Central memory CD4-positive, alpha-beta T cell (primary cell): ENCODE measurements at regions not wholly inside any gene's neighbourhood (a gene's known extent, or its start where the extent isn't known, plus 50 kb on each side); places are given as distances from the start of the nearest gene placed in this dataset.
"Not testable (repeated sequence)": the region's sequence is repeated elsewhere in the genome, so short reads cannot be mapped to it uniquely, and the experiment has no call there.

Source experiments
- DNase-seq: peaks from one replicate; pipeline ENCODE4 v3.0.0; 2022

GRCh38 chr4:19298998-19299397 is 952.7 kb upstream of the SLIT2 start:
- DNase-seq, result no peak

GRCh38 chr4:19293781-19294180 is 957.9 kb upstream of the SLIT2 start:
- DNase-seq, result no peak

- no peak for DNase-seq
Measured at GRCh38 chr4:19293080-19293479, 958.6 kb upstream of the SLIT2 start.

GRCh38 chr4:19286924-19287323 is 964.8 kb upstream of the SLIT2 start:
- no peak for DNase-seq

- DNase-seq, result no peak
Measured at GRCh38 chr4:19285146-19285545, 966.6 kb upstream of the SLIT2 start.

- no peak for DNase-seq
Measured at GRCh38 chr4:19278665-19279064, 973.0 kb upstream of the SLIT2 start.

- DNase-seq, result no peak
Measured at GRCh38 chr4:19266566-19266965, 985.1 kb upstream of the SLIT2 start.

GRCh38 chr4:19262467-19262866 is 989.2 kb upstream of the SLIT2 start:
- DNase-seq, result no peak

GRCh38 chr4:19260346-19260745 is 991.4 kb upstream of the SLIT2 start:
- DNase-seq, result no peak

GRCh38 chr4:19259920-19260319 is 991.8 kb upstream of the SLIT2 start:
- no peak for DNase-seq

GRCh38 chr4:19256823-19257222 is 994.9 kb upstream of the SLIT2 start:
- no peak for DNase-seq

GRCh38 chr4:19254486-19254885 is 997.2 kb upstream of the SLIT2 start:
- no peak for DNase-seq

GRCh38 chr4:19248023-19248422 is 1003.7 kb upstream of the SLIT2 start:
- DNase-seq, result no peak

- no peak for DNase-seq
Measured at GRCh38 chr4:19241895-19242294, 1009.8 kb upstream of the SLIT2 start.

- no peak for DNase-seq
Measured at GRCh38 chr4:19239565-19239964, 1012.1 kb upstream of the SLIT2 start.

- no peak for DNase-seq
Measured at GRCh38 chr4:19236473-19236872, 1015.2 kb upstream of the SLIT2 start.

- no peak for DNase-seq
Measured at GRCh38 chr4:19230906-19231545, 1020.7 kb upstream of the SLIT2 start.

- no peak for DNase-seq
Measured at GRCh38 chr4:19227701-19228100, 1024.0 kb upstream of the SLIT2 start.

- DNase-seq, result no peak
Measured at GRCh38 chr4:19224820-19225219, 1026.9 kb upstream of the SLIT2 start.

- DNase-seq, result no peak
Measured at GRCh38 chr4:19216476-19216875, 1035.2 kb upstream of the SLIT2 start.

- no peak for DNase-seq
Measured at GRCh38 chr4:19214591-19215186, 1037.0 kb upstream of the SLIT2 start.

GRCh38 chr4:19213388-19213787 is 1038.3 kb upstream of the SLIT2 start:
- DNase-seq, result no peak

- DNase-seq, result no peak
Measured at GRCh38 chr4:19205853-19206252, 1045.9 kb upstream of the SLIT2 start.

GRCh38 chr4:19197838-19198237 is 1053.9 kb upstream of the SLIT2 start:
- DNase-seq, result not testable (repeated sequence)

- DNase-seq, result no peak
Measured at GRCh38 chr4:19195696-19196095, 1056.0 kb upstream of the SLIT2 start.
